IMR-90 (cell line): ENCODE measurements at regions not wholly inside any gene's neighbourhood (a gene's known extent, or its start where the extent isn't known, plus 50 kb on each side); places are given as distances from the start of the nearest gene placed in this dataset.
A peak's percentile ranks its signal among the peaks of the same experiment; 100 is the strongest.

ENCODE experiments used
- ATAC-seq: fragments of 200-7000 bp; cut with Tn5 transposase; 2 replicates; pipeline ENCODE4 v1.9.1; 2020; ENCODE audit warnings: low read depth, mild to moderate bottlenecking, moderate library complexity
- BruUV-seq: library from RNA; stranded (reverse); fragments of 400-500 nt; replicated peaks from 2 replicates; lab custom pipeline; 2021; lab: Mats Ljungman, UMichigan
- CTCF ChIA-PET: fragments of 300-600 bp; formaldehyde crosslinking; extraction: SDS; loops from one replicate; lab custom pipeline; 2021; ENCODE audit warnings: antibody characterized with exemption; lab: Yijun Ruan, JAX
- POLR2A ChIA-PET: fragments of 300-600 bp; sonication (Branson Sonifier 250); formaldehyde crosslinking; loops from one replicate; lab custom pipeline; 2022; ENCODE audit warnings: antibody characterized with exemption; ENCODE audit not compliant: unreplicated experiment; lab: Charles Lee
- DNase-seq: peaks from one replicate; pipeline ENCODE4 v3.0.0; 2013
- H2AFZ ChIP-seq: replicated peaks from 2 replicates; pipeline ENCODE3; 2013; ENCODE audit warnings: low read length, mild to moderate bottlenecking; ENCODE audit not compliant: poor library complexity
- H2AK5ac ChIP-seq: 2 replicates; pipeline ENCODE4 v1.6.1; 2013; ENCODE audit warnings: low read depth, low read length, inconsistent platforms
- H2AK9ac ChIP-seq: replicated peaks from 2 replicates; pipeline ENCODE3; 2013; ENCODE audit warnings: mild to moderate bottlenecking, low read depth, low read length, moderate library complexity; ENCODE audit not compliant: poor library complexity
- H2BK120ac ChIP-seq: 2 replicates; pipeline ENCODE4 v1.6.1; 2013; ENCODE audit warnings: low read depth, low read length, inconsistent platforms
- H2BK15ac ChIP-seq: 3 replicates; pipeline ENCODE4 v1.6.1; 2013; ENCODE audit warnings: low read depth, low read length, inconsistent platforms
- H2BK20ac ChIP-seq: 2 replicates; pipeline ENCODE4 v1.6.1; 2013; ENCODE audit warnings: low read depth, mild to moderate bottlenecking, inconsistent platforms, low read length, moderate library complexity
- H2BK5ac ChIP-seq: 2 replicates; pipeline ENCODE4 v1.6.1; 2013; ENCODE audit warnings: mild to moderate bottlenecking, low read depth, low read length, inconsistent platforms; ENCODE audit not compliant: poor library complexity, severe bottlenecking
- H3K14ac ChIP-seq: replicated peaks from 2 replicates; pipeline ENCODE4 v1.6.1; 2013; ENCODE audit warnings: low read depth, low read length, inconsistent platforms
- H3K18ac ChIP-seq: 2 replicates; pipeline ENCODE4 v1.6.1; 2013; ENCODE audit warnings: low read depth, low read length, control low read depth
- H3K23ac ChIP-seq: 2 replicates; pipeline ENCODE4 v1.6.1; 2013; ENCODE audit warnings: low read depth, low read length, inconsistent platforms
- H3K27ac ChIP-seq: 2 replicates; pipeline ENCODE4 v1.5.1; 2013; ENCODE audit warnings: mild to moderate bottlenecking, control low read depth, low read length; ENCODE audit not compliant: insufficient read depth
- H3K27me3 ChIP-seq: 2 replicates; pipeline ENCODE4 v1.6.1; 2013; ENCODE audit warnings: low read length; ENCODE audit not compliant: control insufficient read depth, insufficient read depth
- H3K36me3 ChIP-seq: 2 replicates; pipeline ENCODE4 v1.6.1; 2013; ENCODE audit warnings: low read length, mixed read lengths; ENCODE audit not compliant: control insufficient read depth, insufficient read depth
- H3K4ac ChIP-seq: 2 replicates; pipeline ENCODE4 v1.6.1; 2013; ENCODE audit warnings: low read depth, low read length, inconsistent platforms
- H3K4me1 ChIP-seq: 2 replicates; pipeline ENCODE4 v1.6.1; 2013; ENCODE audit warnings: low read length, mixed read lengths; ENCODE audit not compliant: control insufficient read depth, insufficient read depth
- H3K4me2 ChIP-seq: 2 replicates; pipeline ENCODE4 v1.6.1; 2013; ENCODE audit warnings: low read depth, mild to moderate bottlenecking, control low read depth, low read length, moderate library complexity
- H3K4me3 ChIP-seq: 2 replicates; pipeline ENCODE4 v1.5.1; 2013; ENCODE audit warnings: low read depth, mild to moderate bottlenecking, control low read depth, low read length, moderate library complexity; ENCODE audit not compliant: insufficient read depth
- H3K56ac ChIP-seq: 2 replicates; pipeline ENCODE4 v1.6.1; 2013; ENCODE audit warnings: low read length, inconsistent platforms; ENCODE audit not compliant: insufficient read depth; ENCODE audit errors: extremely low read depth
- H3K79me1 ChIP-seq, 2 experiments: 2 replicates each; pipeline ENCODE4 v1.6.1; 2013; ENCODE audit warnings: low read length in 2 of 2, inconsistent platforms in 1 of 2, low read depth in 1 of 2
- H3K9ac ChIP-seq: 2 replicates; pipeline ENCODE4 v1.6.1; 2013; ENCODE audit warnings: low read depth, low read length, control low read depth
- H3K9me1 ChIP-seq: 2 replicates; pipeline ENCODE4 v1.6.1; 2013; ENCODE audit warnings: low read length, inconsistent platforms; ENCODE audit not compliant: insufficient read depth
- H3K9me3 ChIP-seq: 2 replicates; pipeline ENCODE4 v1.6.1; 2013; ENCODE audit warnings: low read length; ENCODE audit not compliant: control insufficient read depth, insufficient read depth
- H4K20me1 ChIP-seq: 2 replicates; pipeline ENCODE4 v1.6.1; 2013; ENCODE audit warnings: low read length, inconsistent platforms; ENCODE audit not compliant: insufficient read depth
- H4K5ac ChIP-seq: 2 replicates; pipeline ENCODE4 v1.6.1; 2013; ENCODE audit warnings: mild to moderate bottlenecking, low read depth, low read length, control low read depth
- H4K8ac ChIP-seq, 2 experiments: 2 replicates each; pipeline ENCODE4 v1.6.1; 2013; ENCODE audit warnings: low read depth in 2 of 2, low read length in 2 of 2, control low read depth in 1 of 2, inconsistent platforms in 1 of 2
- H4K91ac ChIP-seq: 2 replicates; pipeline ENCODE4 v1.6.1; 2013; ENCODE audit warnings: low read depth, low read length, inconsistent platforms; ENCODE audit not compliant: insufficient read depth
- CEBPB ChIP-seq: IDR thresholded peaks from 2 replicates; pipeline ENCODE4 v1.6.1; 2012; ENCODE audit warnings: low read depth, low read length, improper control_type of control experiment
- CHD1 ChIP-seq: IDR thresholded peaks from 2 replicates; pipeline ENCODE4 v1.6.1; 2012; ENCODE audit warnings: low read depth, low read length, improper control_type of control experiment
- FOS ChIP-seq: fragments of 150-350 bp; IDR thresholded peaks from 2 replicates; pipeline ENCODE4 v1.6.1; 2016; ENCODE audit warnings: low read depth, low read length
- MAFK ChIP-seq: IDR thresholded peaks from 2 replicates; pipeline ENCODE4 v1.6.1; 2012; ENCODE audit warnings: low read depth, low read length, improper control_type of control experiment
- MAZ ChIP-seq: IDR thresholded peaks from 2 replicates; pipeline ENCODE4 v1.6.1; 2012; ENCODE audit warnings: low read depth, mild to moderate bottlenecking, low read length, improper control_type of control experiment, moderate library complexity, borderline replicate concordance
- MXI1 ChIP-seq: IDR thresholded peaks from 2 replicates; pipeline ENCODE4 v1.6.1; 2012; ENCODE audit warnings: low read depth, mild to moderate bottlenecking, low read length, moderate library complexity, borderline replicate concordance
- NFE2L2 ChIP-seq: fragments of 150-350 bp; IDR thresholded peaks from 2 replicates; pipeline ENCODE4 v1.6.1; 2016; ENCODE audit warnings: low read depth, mild to moderate bottlenecking, low read length
- POLR2A ChIP-seq: IDR thresholded peaks from 2 replicates; pipeline ENCODE4 v1.6.1; 2012; ENCODE audit warnings: mild to moderate bottlenecking, low read depth, low read length
- RAD21 ChIP-seq: IDR thresholded peaks from 2 replicates; pipeline ENCODE4 v1.6.1; 2012; ENCODE audit warnings: low read length, improper control_type of control experiment
- RCOR1 ChIP-seq: IDR thresholded peaks from 2 replicates; pipeline ENCODE4 v1.6.1; 2012; ENCODE audit warnings: mild to moderate bottlenecking, low read length, improper control_type of control experiment; ENCODE audit not compliant: insufficient replicate concordance
- RFX5 ChIP-seq: IDR thresholded peaks from 2 replicates; pipeline ENCODE4 v1.8.0; 2012; ENCODE audit warnings: low read depth, mild to moderate bottlenecking, low read length, moderate library complexity
- SMC3 ChIP-seq: fragments of 150-350 bp; IDR thresholded peaks from 2 replicates; pipeline ENCODE4 v1.6.1; 2016; ENCODE audit warnings: low read depth, mild to moderate bottlenecking, antibody characterized with exemption, low read length, moderate library complexity
- WGBS, 2 experiments: methylation state at CpG; one replicate each; pipeline versions ENCODE4 v1.1.5 to v1.1.7; 2013; ENCODE audit warnings: missing lambda C conversion rate in 2 of 2; ENCODE audit not compliant: insufficient read length in 1 of 2; ENCODE audit errors: extremely low coverage in 2 of 2; 5-methylcytosine and 5-hydroxymethylcytosine counted together
- dilution Hi-C: fragments of 300-500 bp; cut with HindIII; formaldehyde crosslinking; loops from one replicate; pipeline ENCODE4 v1.14.3; 2018; ENCODE audit warnings: low sequenced_read_pairs; ENCODE audit not compliant: unreplicated experiment
- in situ Hi-C: fragments of 300-500 bp; cut with MboI; formaldehyde crosslinking; loops from 3 replicates; pipeline ENCODE4 v1.14.3; 2019; ENCODE audit warnings: low sequenced_read_pairs, inconsistent platforms, mixed read lengths
- intact Hi-C: fragments of 100-400 bp; cut with micrococcal nuclease; formaldehyde crosslinking; loops from 2 replicates; pipeline ENCODE4 v1.10.0; 2022
- TF ChIP-seq, protein P1 (sequence below): conservative IDR thresholded peaks from 2 replicates; pipeline ENCODE4 v1.5.1; 2012; ENCODE audit warnings: mild to moderate bottlenecking, low read depth, low read length, improper control_type of control experiment
- TF ChIP-seq, protein P2 (sequence below): fragments of 150-350 bp; IDR thresholded peaks from 2 replicates; pipeline ENCODE4 v1.6.1; 2016; ENCODE audit warnings: low read depth, mild to moderate bottlenecking, low read length, moderate library complexity, borderline replicate concordance
- TF ChIP-seq, protein P3 (sequence below): fragments of 150-350 bp; IDR thresholded peaks from 2 replicates; pipeline ENCODE4 v1.6.1; 2017; ENCODE audit warnings: mild to moderate bottlenecking, antibody characterized with exemption, low read length, low read depth

DNA sequence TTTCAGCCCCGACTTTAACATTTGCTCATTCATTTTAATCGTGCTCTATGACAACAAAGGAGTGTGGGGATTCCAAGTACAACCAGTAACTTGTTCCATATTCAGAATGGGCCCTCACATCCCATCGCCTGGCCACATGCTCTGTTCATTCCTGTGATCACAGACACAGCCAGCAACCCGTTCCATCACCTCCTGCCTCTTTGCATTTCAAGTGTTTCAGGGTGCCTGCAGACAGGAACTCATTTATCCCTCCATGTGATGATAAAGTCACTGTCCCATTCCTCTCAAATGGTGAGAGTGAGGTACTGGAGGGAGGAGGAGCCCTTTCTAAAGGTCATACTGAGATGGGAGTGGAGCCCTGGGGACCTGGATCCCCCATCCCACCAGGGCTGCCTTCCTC lies 571.1 kb downstream of the MAT2B start:
- H3K9me1 ChIP-seq = no peaks in the 10 kb centered on the region; the same call in 1 of the 2 replicates
- ChIA-PET CTCF (interaction anchor here (0.7 kb wide), 1 partner anchor 1324 kb away, joined by 3 read pairs; no protein-coding TSS in a partner anchor), POLR2A (no interaction called here)
- BruUV-seq = no TSS peak
- no peak overlapping the region for H2BK20ac ChIP-seq
- ATAC-seq (no peak), DNase-seq (no peak)
- H3K14ac ChIP-seq = no peak overlapping the region
- H3K23ac ChIP-seq = no peak overlapping the region
- no peak overlapping the region for H3K4me3 ChIP-seq
- no peak overlapping the region for H3K56ac ChIP-seq
- H2AK5ac ChIP-seq = no peak overlapping the region
- no peak overlapping the region for H2AK9ac ChIP-seq
- dilution Hi-C loops = no loop called here
- H3K4me2 ChIP-seq = no peak overlapping the region
- no peaks in the 10 kb centered on the region for H3K36me3 ChIP-seq
- intact Hi-C loops = no loop called here
- peak overlapping the region; percentile 73 for H2AFZ ChIP-seq
- in situ Hi-C loops = no loop called here
- no peak overlapping the region for H3K9ac ChIP-seq
- H3K79me1 ChIP-seq = no peaks in the 10 kb centered on the region
- WGBS, 2 experiments = no CpG with 5 or more reads among the region's 4 CpGs
- H3K4me1 ChIP-seq = no peaks in the 10 kb centered on the region
- no peak overlapping the region for H4K8ac ChIP-seq
- no peaks in the 10 kb centered on the region for H3K27me3 ChIP-seq
- H2BK15ac ChIP-seq = no peak overlapping the region
- no peak overlapping the region for H3K27ac ChIP-seq
- no peak overlapping the region for H3K4ac ChIP-seq
- no peak overlapping the region for H2BK120ac ChIP-seq
- no peak for TF ChIP-seq RAD21
- no peak for TF ChIP-seq MAZ
- TF ChIP-seq CEBPB = no peak
- no peak for TF ChIP-seq MXI1
- TF ChIP-seq MAFK = no peak
- TF ChIP-seq CHD1 = no peak
- TF ChIP-seq, protein P1, sequence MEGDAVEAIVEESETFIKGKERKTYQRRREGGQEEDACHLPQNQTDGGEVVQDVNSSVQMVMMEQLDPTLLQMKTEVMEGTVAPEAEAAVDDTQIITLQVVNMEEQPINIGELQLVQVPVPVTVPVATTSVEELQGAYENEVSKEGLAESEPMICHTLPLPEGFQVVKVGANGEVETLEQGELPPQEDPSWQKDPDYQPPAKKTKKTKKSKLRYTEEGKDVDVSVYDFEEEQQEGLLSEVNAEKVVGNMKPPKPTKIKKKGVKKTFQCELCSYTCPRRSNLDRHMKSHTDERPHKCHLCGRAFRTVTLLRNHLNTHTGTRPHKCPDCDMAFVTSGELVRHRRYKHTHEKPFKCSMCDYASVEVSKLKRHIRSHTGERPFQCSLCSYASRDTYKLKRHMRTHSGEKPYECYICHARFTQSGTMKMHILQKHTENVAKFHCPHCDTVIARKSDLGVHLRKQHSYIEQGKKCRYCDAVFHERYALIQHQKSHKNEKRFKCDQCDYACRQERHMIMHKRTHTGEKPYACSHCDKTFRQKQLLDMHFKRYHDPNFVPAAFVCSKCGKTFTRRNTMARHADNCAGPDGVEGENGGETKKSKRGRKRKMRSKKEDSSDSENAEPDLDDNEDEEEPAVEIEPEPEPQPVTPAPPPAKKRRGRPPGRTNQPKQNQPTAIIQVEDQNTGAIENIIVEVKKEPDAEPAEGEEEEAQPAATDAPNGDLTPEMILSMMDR = no peak
- TF ChIP-seq, protein P2, sequence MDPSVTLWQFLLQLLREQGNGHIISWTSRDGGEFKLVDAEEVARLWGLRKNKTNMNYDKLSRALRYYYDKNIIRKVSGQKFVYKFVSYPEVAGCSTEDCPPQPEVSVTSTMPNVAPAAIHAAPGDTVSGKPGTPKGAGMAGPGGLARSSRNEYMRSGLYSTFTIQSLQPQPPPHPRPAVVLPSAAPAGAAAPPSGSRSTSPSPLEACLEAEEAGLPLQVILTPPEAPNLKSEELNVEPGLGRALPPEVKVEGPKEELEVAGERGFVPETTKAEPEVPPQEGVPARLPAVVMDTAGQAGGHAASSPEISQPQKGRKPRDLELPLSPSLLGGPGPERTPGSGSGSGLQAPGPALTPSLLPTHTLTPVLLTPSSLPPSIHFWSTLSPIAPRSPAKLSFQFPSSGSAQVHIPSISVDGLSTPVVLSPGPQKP = no peak
- no peak for TF ChIP-seq POLR2A
- no peak for TF ChIP-seq RFX5
- no peak for TF ChIP-seq RCOR1
- TF ChIP-seq FOS = no peak
- TF ChIP-seq SMC3 = no peak
- TF ChIP-seq, protein P3, sequence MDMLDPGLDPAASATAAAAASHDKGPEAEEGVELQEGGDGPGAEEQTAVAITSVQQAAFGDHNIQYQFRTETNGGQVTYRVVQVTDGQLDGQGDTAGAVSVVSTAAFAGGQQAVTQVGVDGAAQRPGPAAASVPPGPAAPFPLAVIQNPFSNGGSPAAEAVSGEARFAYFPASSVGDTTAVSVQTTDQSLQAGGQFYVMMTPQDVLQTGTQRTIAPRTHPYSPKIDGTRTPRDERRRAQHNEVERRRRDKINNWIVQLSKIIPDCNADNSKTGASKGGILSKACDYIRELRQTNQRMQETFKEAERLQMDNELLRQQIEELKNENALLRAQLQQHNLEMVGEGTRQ = no peak
- TF ChIP-seq NFE2L2 = no peak
- H2BK5ac ChIP-seq = no peak overlapping the region
- H4K20me1 ChIP-seq = no peaks in the 10 kb centered on the region
- H4K91ac ChIP-seq = no peak overlapping the region
- H4K5ac ChIP-seq = no peak overlapping the region
- no peaks in the 10 kb centered on the region for H3K9me3 ChIP-seq
- H3K18ac ChIP-seq = no peak overlapping the region
